A549 (cell line): ENCODE measurements at regions not wholly inside any gene's neighbourhood (a gene's known extent, or its start where the extent isn't known, plus 50 kb on each side); places are given as distances from the start of the nearest gene placed in this dataset.
"Not testable (repeated sequence)": the region's sequence is repeated elsewhere in the genome, so short reads cannot be mapped to it uniquely, and the experiment has no call there.

Source experiments
- ATAC-seq, 2 experiments: fragments of 200-7000 bp in 1 of 2; fragments of >200 bp in 1 of 2; cut with Nextera tagmentation in 1 of 2; cut with Tn5 transposase in 1 of 2; 3 replicates each; pipeline versions ENCODE4 v1.8.0 to v1.9.1; 2018 to 2020; ENCODE audit warnings: mild to moderate bottlenecking in 1 of 2, moderate library complexity in 1 of 2
- CTCF ChIA-PET: fragments of 300-600 bp; sonication (Branson Sonifier 250); formaldehyde crosslinking; extraction: SDS; loops from one replicate; lab custom pipeline; 2021; ENCODE audit warnings: antibody characterized with exemption, inconsistent platforms; lab: Yijun Ruan, JAX
- POLR2A ChIA-PET: fragments of 350-600 bp; formaldehyde crosslinking; extraction: SDS; loops from one replicate; lab custom pipeline; 2021; ENCODE audit warnings: antibody characterized with exemption, inconsistent platforms; lab: Yijun Ruan, JAX
- DNase-seq, 2 experiments: peaks; one replicate each; pipeline versions ENCODE4 v3.0.0 to v3.0.0-alpha.2; 2011 to 2016; ENCODE audit warnings: low read depth in 1 of 2, low spot score in 1 of 2
- FAIRE-seq: peaks from 2 replicates; lab custom pipeline; 2011; peaks lifted over from hg19 to GRCh38; lab: Jason Lieb, UNC
- H3K27ac ChIP-seq, 2 experiments: fragments of >200 bp; sonication (Bioruptor Twin); formaldehyde crosslinking; 3 replicates each; pipeline ENCODE4 v1.5.1; 2016 to 2017
- H3K4me1 ChIP-seq: fragments of >200 bp; sonication (Bioruptor Twin); formaldehyde crosslinking; 3 replicates; pipeline ENCODE4 v1.6.1; 2016
- H3K4me2 ChIP-seq: fragments of >200 bp; sonication (Bioruptor Twin); formaldehyde crosslinking; 3 replicates; pipeline ENCODE4 v1.6.1; 2016
- H3K4me3 ChIP-seq: fragments of >200 bp; sonication (Bioruptor Twin); formaldehyde crosslinking; 3 replicates; pipeline ENCODE4 v1.5.1; 2016
- H3K9me3 ChIP-seq: fragments of >200 bp; sonication (Bioruptor Twin); formaldehyde crosslinking; 3 replicates; pipeline ENCODE4 v1.6.1; 2016
- ELK1 ChIP-seq: fragments of 150-350 bp; IDR thresholded peaks from 2 replicates; pipeline ENCODE4 v1.6.1; 2014; ENCODE audit warnings: low read depth, mild to moderate bottlenecking, low read length
- FOSB ChIP-seq: fragments of 250-450 bp; sonication (Bioruptor Pico); IDR thresholded peaks from 2 replicates; pipeline ENCODE4 v1.5.0; 2020; ENCODE audit warnings: mild to moderate bottlenecking, moderate library complexity
- FOSL2 ChIP-seq, 2 experiments: fragments of 450-650 bp in 1 of 2; fragments of >200 bp in 1 of 2; sonication (Bioruptor Twin) in 1 of 2; formaldehyde crosslinking; IDR thresholded peaks; 2 replicates each; pipeline versions ENCODE4 v1.5.0 to v1.6.1; 2016 to 2020; ENCODE audit warnings: mild to moderate bottlenecking in 1 of 2, moderate library complexity in 1 of 2
- HMGXB4 ChIP-seq: fragments of 250-450 bp; sonication (Bioruptor Pico); IDR thresholded peaks from 2 replicates; pipeline ENCODE4 v1.5.0; 2021; ENCODE audit warnings: mild to moderate bottlenecking, moderate library complexity, borderline replicate concordance
- JUN ChIP-seq, 2 experiments: fragments of >200 bp; sonication (Bioruptor Twin); formaldehyde crosslinking; IDR thresholded peaks; 2 replicates in 1 of 2; 3 replicates in 1 of 2; pipeline ENCODE4 v1.6.1; 2016 to 2017
- MAFK ChIP-seq: fragments of 450-650 bp; IDR thresholded peaks from 2 replicates; pipeline ENCODE4 v1.6.1; 2014; ENCODE audit not compliant: partially characterized antibody
- MYC ChIP-seq: IDR thresholded peaks from 2 replicates; pipeline ENCODE4 v1.6.1; 2012; ENCODE audit warnings: mild to moderate bottlenecking, inconsistent platforms, low read length, improper control_type of control experiment, borderline replicate concordance
- NR3C1 ChIP-seq: fragments of >200 bp; sonication (Bioruptor Twin); formaldehyde crosslinking; IDR thresholded peaks from 3 replicates; pipeline ENCODE4 v1.6.1; 2017
- ZC3H11A ChIP-seq: fragments of 450-650 bp; IDR thresholded peaks from 2 replicates; pipeline ENCODE4 v1.6.1; 2014; ENCODE audit warnings: antibody characterized with exemption, mild to moderate bottlenecking
- ZFP36 ChIP-seq: fragments of 450-650 bp; IDR thresholded peaks from 2 replicates; pipeline ENCODE4 v1.6.1; 2014; ENCODE audit warnings: borderline replicate concordance; ENCODE audit not compliant: partially characterized antibody
- WGBS: methylation state at CpG from one replicate; pipeline ENCODE4 v1.1.6; 2017; ENCODE audit errors: missing lambda C conversion rate; 5-methylcytosine and 5-hydroxymethylcytosine counted together

GRCh38 chr7:9719721-9720120 is 1254.0 kb upstream of the PHF14 start (continued):
- TF ChIP-seq ZC3H11A (no peak), MYC (no peak)

- POLR2A ChIA-PET = not testable (repeated sequence)
Measured at GRCh38 chr7:9725940-9726663, 1247.6 kb upstream of the PHF14 start.

GRCh38 chr7:9726811-9727210 is 1246.9 kb upstream of the PHF14 start:
- H3K4me3 ChIP-seq, DNase-seq, POLR2A ChIA-PET, ATAC-seq, H3K9me3 ChIP-seq, FAIRE-seq, H3K4me1 ChIP-seq, H3K27ac ChIP-seq, H3K4me2 ChIP-seq, CTCF ChIA-PET: not testable (repeated sequence)
- WGBS = 66% methylated on average over 12 of the region's 22 CpGs

More at GRCh38 chr7:9725940-9726663, 1247.6 kb upstream of the PHF14 start:
- H3K4me1 ChIP-seq, H3K4me3 ChIP-seq, H3K9me3 ChIP-seq, H3K4me2 ChIP-seq, CTCF ChIA-PET, DNase-seq, FAIRE-seq, ATAC-seq, H3K27ac ChIP-seq: not testable (repeated sequence)
- 71% methylated on average over 32 of the region's 60 CpGs for WGBS

- ATAC-seq, FAIRE-seq, H3K27ac ChIP-seq, CTCF ChIA-PET, H3K4me1 ChIP-seq, POLR2A ChIA-PET, H3K4me3 ChIP-seq, DNase-seq, H3K9me3 ChIP-seq, H3K4me2 ChIP-seq: not testable (repeated sequence)
- WGBS = 43% methylated on average over 8 of the region's 13 CpGs
Measured at GRCh38 chr7:9727467-9727869, 1246.2 kb upstream of the PHF14 start.

GRCh38 chr7:9728014-9728657 is 1245.5 kb upstream of the PHF14 start:
- H3K4me3 ChIP-seq, CTCF ChIA-PET, H3K4me2 ChIP-seq, ATAC-seq, H3K9me3 ChIP-seq, H3K27ac ChIP-seq, FAIRE-seq, POLR2A ChIA-PET, DNase-seq, H3K4me1 ChIP-seq: not testable (repeated sequence)
- 48% methylated on average over 16 of the region's 17 CpGs for WGBS

GRCh38 chr7:9752033-9752432 is 1221.6 kb upstream of the PHF14 start:
- DNase-seq (no peak), FAIRE-seq (no peak), ATAC-seq (no peak)
- Histone ChIP-seq H3K4me2 (no peak overlapping the region), H3K4me1 (no peaks in the 10 kb centered on the region), H3K4me3 (no peak overlapping the region), H3K9me3 (no peaks in the 10 kb centered on the region), H3K27ac (no peak overlapping the region)
- ChIA-PET CTCF (no interaction called here), POLR2A (no interaction called here)
- WGBS = 14% methylated on average over 4 of the region's 4 CpGs
- TF ChIP-seq FOSB (CRISPR knock-in tag) (no peak), ZFP36 (no peak), JUN (IDR thresholded peaks at IDR 0.05) (no peak), NR3C1 (no peak), ELK1 (no peak), FOSL2 (IDR thresholded peaks at IDR 0.05) (no peak), FOSL2 (CRISPR knock-in tag; IDR thresholded peaks at IDR 0.05) (no peak), MAFK (peak; percentile 70), HMGXB4 (no peak)
